GM19043 (cell line): ENCODE measurements at regions not wholly inside any gene's neighbourhood (a gene's known extent, or its start where the extent isn't known, plus 50 kb on each side); places are given as distances from the start of the nearest gene placed in this dataset.
"Not testable (repeated sequence)": the region's sequence is repeated elsewhere in the genome, so short reads cannot be mapped to it uniquely, and the experiment has no call there.

Source experiments
- ATAC-seq: cut with Tn5 transposase; IDR thresholded peaks from one replicate; pipeline ENCODE4 v1.9.1; 2021; ENCODE audit warnings: low read depth; ENCODE audit not compliant: unreplicated experiment

- ATAC-seq: no peak
These were observed 339.1 kb downstream of the SATB1 start for GRCh38 chr3:18086078-18086477.

DNA sequence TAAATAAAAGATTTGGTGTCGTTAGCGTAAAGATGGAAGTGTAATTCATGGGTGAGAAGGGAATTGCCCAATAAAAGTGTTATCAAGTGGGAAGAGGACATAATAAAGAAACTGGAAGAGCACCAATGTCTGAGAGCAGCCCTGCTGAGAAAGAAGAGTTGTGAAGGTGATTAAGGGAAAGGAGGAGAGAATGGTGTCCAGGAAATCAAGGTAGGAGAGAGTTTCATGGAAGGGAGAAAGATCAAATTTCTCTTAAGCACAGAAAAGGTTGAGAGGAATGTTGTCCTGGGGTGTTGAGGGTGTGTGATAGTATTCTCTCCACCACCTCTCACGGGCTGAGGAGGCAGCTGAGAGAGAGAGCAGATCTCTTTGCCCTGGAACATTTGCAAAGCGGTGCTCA lies 339.7 kb downstream of the SATB1 start:
- ATAC-seq: no peak

DNA sequence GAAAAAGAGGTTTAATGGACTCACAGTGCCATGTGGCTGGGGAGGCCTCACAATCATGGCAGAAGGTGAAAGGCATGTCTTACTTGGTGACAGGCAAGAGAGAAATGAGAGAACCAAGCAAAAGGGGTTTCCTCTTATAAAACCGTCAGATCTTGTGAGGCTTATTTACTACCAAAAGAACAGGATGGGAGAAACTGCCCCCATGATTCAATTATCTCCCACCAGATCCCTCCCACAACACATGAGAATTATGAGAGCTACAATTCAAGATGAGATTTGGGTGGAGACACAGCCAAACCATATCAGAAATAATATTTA lies 340.8 kb upstream of the TBC1D5 start:
- not testable (repeated sequence) for ATAC-seq

GRCh38 chr3:18082551-18083272 lies 340.3 kb upstream of the TBC1D5 start:
- ATAC-seq: no peak

DNA sequence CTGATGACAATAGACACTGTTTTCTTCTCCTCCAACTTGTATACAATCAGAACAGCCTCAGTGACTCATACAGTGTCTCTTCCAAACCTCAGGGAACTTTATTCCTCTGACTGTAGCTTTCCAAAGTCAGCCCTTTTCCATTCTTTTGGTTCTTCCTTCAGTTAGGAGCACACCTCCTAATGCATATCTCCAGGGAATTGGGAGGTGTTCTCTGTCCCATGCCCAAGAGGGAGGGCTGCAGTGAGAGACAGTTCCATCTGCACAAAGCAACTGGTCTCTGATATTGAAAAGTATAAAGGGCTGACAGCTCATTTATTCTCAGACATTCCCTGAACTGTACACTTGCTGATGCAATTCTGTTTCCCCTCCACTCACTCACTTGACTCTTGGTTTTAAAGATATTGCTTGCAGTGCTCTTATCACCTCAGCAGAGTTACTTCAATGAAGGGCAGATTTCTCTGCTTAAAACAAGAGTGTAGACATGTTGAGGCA lies 337.8 kb upstream of the TBC1D5 start:
- no peak for ATAC-seq

DNA sequence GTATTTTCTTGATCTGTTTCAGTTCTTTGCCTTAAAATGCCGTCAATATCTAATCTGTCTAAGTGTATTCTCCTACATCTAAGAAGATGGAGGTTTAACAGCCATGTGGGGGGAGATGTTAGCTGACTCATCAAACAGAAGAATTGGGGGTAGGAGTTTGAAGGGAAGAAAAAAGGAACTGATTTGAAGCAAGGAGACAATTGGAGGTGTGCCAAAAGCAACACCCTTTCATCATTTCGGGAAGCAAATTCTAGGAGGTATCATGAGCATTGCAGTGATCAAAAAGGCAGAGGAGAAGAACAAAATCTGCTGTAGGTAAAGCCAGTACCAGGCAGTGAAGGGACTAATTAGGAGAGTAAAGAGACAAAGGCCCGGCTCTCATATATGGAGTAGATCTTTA lies 337.3 kb upstream of the TBC1D5 start:
- no peak for ATAC-seq

DNA sequence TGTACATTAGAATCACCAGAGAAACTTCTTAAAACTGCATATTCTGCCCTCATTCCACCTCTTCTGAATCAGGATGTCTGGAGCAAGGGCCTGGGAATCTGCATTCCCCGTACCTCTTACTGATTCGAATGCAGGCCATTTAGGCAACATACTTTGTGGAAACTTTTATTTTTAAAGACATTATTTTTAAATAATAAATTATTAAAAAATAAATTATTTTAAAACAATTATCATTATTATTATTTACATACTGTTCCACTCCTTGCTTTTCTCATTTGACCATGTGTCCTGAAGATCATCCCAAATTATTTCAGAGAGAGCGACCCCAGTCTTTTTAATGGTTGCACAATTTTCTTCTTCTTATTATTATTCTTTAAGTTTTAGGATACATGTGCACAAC lies 336.6 kb upstream of the TBC1D5 start:
- no peak for ATAC-seq

GRCh38 chr3:18077128-18077840 lies 334.9 kb upstream of the TBC1D5 start:
- ATAC-seq: no peak

DNA sequence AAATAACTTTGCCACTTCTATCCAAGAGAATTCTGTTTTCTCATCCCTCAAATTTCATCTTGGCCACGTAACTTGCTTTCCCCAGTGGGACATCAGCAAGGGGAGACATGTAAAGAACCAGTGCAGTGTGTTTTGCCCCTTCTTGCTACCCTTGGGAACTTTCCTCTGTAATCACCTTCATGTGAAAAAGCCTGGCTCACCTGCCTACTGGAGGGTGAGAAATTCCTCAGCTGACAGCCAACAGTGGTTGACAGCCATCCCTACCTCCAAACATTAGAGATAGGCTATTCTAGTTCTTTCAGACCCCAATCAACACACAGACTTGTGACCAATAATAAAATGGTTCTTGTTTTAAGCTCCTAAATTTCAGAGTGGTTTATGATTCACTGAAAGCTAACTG lies 333.9 kb upstream of the TBC1D5 start:
- no peak for ATAC-seq

DNA sequence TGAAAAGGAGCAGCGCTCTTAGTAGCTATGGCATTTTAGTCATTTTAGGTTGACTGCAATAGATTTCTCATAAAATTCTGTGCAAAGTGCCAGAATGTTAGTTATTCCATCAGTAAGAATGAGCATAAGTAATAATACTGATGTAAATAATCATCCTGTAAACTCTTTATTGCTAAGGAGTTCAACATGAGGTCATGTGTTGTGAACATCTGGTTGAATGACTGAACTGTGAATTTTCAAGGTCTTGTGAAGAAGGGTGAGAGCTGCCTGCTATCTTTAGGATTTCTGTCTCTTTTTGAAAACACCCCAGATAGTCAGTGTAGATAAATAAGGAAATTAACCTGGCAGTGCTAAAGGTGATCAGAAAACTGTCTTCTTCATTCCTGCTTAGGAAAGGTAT lies 333.4 kb upstream of the TBC1D5 start:
- ATAC-seq: no peak

DNA sequence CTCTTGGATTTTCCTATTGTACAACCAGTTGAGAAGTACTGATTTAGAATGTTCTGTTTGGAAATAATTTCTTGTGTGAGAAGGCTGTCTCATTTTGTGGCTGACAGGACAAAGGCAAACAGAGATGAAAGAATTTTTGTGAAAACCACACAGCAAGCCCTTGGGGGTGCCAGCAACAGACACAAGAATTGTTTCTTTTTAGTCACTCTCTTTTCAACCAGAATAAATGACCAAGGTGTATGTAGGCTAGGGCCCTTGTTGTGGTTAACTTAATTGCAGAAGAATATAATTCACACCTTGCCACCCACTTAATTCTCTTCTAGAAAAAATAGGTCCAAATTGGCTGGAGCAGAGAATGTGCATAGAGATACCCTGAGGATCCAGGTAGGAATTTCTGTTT lies 329.4 kb upstream of the TBC1D5 start:
- no peak for ATAC-seq

DNA sequence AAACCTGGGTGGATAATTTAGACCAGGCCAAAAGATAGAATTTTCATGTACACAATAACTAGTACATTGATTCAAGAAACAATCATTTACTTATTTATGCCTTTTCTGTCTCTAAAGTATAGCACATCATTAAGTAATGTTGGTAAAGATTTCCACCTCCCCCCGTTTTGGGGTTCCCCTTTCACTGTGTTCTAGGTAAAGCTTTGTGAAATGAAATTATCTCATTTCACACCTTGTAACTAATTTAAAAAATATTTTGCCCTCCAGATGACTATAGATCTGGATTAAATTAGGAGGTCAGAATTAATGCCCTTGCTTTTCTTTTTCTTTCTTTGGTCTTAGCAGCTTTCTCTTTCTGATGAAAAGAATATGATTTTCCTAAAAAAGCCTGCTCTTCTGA lies 328.5 kb upstream of the TBC1D5 start:
- no peak for ATAC-seq

GRCh38 chr3:18070231-18070630 lies 327.8 kb upstream of the TBC1D5 start:
- ATAC-seq: no peak

DNA sequence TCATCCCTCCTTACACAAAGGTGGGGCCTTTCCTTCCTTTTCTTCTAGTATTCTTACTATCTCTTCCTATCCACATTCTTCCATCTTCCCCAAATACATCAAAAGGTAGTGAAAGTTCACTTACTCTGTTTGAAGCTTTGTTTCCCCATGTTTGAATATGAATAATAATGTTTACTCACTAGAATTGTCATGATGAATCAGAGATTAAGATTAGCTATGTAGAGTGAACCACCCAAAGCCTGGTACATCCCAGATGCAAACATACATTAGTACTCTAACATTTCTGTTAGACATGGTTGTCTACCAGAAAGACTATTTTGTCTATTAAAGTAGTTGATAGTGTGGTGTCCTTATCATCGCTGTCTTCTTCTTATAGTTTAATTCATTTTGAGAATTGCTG lies 327.1 kb upstream of the TBC1D5 start:
- no peak for ATAC-seq

- no peak for ATAC-seq
These were observed 324.6 kb upstream of the TBC1D5 start for GRCh38 chr3:18066899-18067582.

DNA sequence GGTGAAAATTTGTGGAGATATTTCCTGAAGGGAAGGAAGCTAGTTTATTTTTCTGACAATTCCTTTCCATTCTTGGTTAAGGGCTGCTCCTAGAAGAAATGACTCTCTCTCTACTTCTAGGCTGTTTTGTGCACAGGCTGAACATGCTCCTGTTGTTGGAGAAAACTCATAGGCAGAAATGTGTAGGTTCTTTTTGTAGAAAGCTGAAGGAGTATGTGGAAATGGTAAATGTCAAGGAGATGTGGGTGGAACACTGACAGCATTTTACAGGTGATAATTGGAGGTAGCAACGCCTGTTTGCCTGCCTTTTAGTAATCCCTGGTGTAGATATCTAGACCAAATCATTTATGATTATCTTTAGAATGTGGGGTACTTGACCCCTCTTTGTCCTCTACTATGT lies 322.2 kb upstream of the TBC1D5 start:
- ATAC-seq: no peak

GRCh38 chr3:18062657-18063025 lies 320.2 kb upstream of the TBC1D5 start:
- no peak for ATAC-seq

DNA sequence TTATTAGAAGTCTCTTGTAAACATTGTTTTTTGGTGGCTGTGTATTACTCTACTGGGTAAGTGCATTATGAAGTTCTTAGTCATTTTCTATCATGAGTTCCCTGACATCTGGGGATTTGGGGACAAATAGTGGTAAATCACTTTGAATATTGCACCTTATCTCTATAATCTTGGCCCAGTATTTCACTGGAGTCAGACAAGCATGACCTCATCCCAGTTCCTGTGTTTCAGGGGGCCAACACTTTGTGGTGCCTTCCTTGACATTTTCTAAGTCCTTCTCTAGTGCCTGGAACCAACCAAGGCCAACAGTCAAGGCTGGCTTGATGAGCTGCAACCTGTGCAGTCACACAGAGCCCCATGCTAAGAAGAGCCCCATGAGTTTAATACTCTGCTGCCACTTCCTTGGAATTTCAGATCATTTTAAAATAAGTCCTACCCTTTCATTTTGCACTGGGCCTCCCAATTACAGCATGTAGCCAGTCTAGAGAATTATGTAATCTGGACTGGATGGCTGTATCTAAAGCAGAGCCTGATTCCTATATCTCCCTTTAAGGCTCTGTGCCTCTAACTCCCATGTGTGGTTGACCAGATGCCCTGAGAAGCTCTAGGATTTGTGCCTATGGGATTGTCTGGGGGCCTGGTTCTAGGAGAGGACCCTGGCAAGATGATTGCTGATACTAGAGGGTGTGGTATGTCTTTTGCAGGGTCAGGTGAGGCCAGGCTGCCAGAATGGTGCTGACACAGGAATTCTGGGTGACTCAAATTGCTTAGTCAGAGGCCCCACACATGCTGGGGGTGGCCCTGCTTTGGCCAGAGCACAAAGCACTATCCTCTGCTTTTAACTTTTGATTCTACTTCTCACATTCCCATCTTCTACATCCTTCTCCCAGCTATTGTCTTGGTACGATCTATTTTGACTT lies 319.6 kb upstream of the TBC1D5 start:
- ATAC-seq: no peak

DNA sequence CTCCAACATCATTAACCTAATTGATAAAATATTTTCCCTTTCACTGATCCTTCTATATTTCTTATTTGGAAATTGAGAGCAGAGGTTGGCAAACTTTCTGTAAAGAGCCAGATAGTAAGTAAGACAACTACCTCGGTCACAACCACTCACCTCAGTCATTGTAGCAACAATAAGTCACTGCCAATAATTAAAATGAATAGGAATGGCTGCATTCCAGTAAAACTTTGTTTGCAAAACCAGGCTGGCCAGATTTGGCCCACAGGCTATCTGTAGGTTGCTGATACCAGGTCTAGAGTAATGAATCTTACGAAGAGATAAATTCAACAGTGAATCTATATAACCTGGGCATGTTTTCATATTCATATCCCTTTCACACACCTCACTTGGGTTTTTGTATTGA lies 316.2 kb upstream of the TBC1D5 start:
- no peak for ATAC-seq

DNA sequence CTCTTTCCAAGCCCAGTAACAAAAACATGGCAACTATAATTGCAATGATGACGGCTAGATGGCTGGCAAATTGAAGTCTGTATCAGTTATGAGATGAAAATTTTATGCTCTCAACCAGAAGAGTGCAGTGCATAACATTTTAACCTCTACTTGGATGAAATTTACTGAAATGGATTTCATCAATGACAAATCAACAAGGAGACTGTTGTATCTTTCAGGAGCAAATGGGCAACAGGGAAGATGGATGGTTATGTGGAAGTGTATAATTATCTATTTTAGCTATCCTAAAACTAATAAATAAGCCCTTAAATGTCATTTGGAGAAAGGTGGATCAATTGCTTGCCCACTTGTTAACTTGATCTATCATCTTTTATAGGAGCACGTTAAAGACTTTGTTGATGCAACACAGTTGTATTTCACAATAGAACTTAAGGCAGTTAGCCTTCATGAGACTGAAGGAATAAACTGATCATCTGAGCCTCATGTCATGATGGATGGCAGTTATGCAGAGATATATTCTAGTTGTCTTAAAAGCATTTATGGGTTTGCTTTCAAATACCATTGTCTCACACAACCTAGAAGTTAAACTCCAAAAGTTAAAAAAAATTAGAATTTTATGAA lies 315.1 kb upstream of the TBC1D5 start:
- no peak for ATAC-seq
